Nucleus accumbens (tissue), 56 donors: ENCODE measurements at regions not wholly inside any gene's neighbourhood (a gene's known extent, or its start where the extent isn't known, plus 50 kb on each side); places are given as distances from the start of the nearest gene placed in this dataset.

Source experiments
- DNase-seq, 56 donors: peaks; one replicate each; lab custom pipeline; 2025; lab: John Stamatoyannopoulos, UW

GRCh38 chr18:10111944-10112343 is 198.1 kb downstream of the VAPA start:
- no peak for DNase-seq

- no peak for DNase-seq
These were observed 199.6 kb downstream of the VAPA start for GRCh38 chr18:10113121-10114022.

- DNase-seq = no peak
These were observed 201.1 kb downstream of the VAPA start for GRCh38 chr18:10114717-10115463.

DNA sequence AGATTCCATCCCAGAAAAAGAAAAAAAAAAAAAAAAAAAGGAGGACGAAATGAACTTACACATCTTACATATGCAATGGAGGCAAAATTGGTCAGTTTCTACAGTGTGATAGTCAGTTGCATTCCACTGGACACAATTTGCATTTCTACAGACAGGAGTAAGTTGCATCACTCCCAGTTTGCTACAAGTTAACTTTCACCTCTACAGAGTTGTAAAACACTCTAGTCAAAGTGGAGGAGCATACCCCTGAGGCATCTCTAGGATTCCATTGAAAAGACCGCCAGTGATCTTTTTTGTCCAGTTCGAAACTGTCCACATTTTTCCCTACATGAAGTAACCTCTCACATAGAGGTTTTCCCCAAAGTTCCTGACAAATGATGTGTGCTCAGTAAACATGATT is 202.8 kb downstream of the VAPA start:
- no peak for DNase-seq

DNA sequence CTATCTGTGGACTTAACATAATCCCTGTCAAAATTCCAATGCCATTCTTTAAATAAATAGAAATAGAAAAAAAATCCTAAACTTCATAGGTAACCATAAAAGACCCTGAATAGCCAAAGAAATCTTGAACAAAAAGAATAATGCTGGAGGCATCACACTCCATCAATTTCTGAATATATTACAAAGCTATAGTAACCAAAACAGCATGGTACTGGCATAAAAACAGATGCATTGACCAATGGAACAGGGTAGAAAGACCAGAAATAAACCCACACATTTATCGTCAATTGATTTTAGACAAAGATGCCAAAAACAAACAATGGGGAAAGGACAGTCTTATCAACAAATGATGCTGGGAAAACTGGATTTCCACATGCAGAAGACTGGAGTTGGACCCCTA is 205.7 kb downstream of the VAPA start:
- no peak for DNase-seq

DNA sequence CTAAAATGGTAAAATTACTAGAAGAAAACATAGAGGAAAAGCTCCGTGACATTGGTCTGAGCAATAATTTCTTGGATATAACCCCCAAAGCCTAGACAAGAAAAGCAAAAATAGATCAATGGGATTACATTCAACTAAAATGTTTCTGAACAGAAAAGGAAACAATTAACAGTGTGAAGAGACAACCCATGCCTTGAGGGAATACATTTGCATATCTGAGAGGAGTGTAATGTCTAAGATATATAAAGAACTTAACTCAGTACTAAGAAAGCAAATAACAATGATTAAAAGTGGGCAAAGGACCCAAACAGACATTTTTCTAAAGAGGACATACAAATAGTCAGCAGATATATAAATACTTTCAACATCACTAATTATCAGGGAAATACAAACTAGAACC is 206.2 kb downstream of the VAPA start:
- DNase-seq = no peak

- no peak for DNase-seq
These were observed 206.8 kb downstream of the VAPA start for GRCh38 chr18:10120622-10121021.

- no peak for DNase-seq
These were observed 207.2 kb downstream of the VAPA start for GRCh38 chr18:10121028-10121427.

DNA sequence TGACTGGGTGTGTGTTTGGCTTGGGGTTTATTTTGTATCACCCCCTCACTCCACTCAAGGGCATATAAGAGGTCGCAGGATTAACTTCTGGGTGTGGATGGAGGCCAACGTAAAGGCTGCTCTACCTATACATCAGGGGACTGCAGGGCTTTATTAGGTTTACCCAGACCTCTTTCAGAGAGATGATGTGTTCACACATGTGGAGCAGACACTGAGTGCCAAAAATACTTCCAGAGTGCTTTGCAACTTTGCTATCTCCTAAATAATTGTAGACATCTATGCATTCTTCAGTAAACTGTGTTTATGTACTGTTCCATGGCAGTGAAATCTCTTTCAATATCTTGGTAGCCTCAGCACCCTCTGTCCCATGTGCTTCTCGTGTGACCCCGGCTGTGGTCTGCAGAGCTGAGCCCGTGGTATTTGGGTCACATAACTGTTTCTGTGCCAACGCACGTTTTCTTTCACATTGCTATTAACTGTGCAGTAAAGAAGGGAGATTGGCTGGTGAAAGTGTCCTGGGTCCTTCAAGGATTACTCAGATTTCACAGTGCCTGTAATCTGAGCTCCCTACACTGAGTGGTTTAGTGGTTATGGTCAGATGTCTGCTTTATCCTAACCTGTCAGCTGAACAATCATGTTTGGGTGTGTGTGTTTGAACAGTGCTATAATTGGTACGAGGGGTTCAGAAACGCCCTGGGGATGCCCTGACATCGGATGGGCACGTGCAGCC is 208.1 kb downstream of the VAPA start:
- DNase-seq = no peak

- no peak for DNase-seq
These were observed 209.5 kb downstream of the VAPA start for GRCh38 chr18:10122988-10123950.

DNA sequence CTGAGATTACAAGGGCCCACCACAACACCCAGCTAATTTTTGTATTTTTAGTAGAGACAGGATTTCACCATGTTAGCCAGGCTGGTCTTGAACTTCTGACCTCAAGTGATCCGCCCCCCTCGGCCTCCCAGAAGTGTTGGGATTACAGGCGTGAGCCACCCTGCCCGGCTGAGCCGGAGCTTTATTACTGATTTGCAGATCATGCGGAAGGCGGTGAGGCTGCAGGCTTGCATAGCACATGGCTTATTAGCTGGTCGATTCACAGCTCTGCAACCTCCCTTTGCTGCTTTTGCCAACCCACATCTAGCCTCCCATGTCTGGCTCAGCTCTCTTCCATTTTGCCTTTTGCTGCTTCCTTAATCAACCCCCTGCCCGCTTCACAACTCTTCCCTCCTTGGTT is 210.3 kb downstream of the VAPA start:
- DNase-seq = no peak

- no peak for DNase-seq
These were observed 210.7 kb downstream of the VAPA start for GRCh38 chr18:10124557-10124956.

- no peak for DNase-seq
These were observed 211.2 kb downstream of the VAPA start for GRCh38 chr18:10124967-10125366.

GRCh38 chr18:10127729-10128128 is 213.9 kb downstream of the VAPA start:
- no peak for DNase-seq

- no peak for DNase-seq
These were observed 215.2 kb downstream of the VAPA start for GRCh38 chr18:10128921-10129501.

- no peak for DNase-seq
These were observed 216.8 kb downstream of the VAPA start for GRCh38 chr18:10130606-10131005.

DNA sequence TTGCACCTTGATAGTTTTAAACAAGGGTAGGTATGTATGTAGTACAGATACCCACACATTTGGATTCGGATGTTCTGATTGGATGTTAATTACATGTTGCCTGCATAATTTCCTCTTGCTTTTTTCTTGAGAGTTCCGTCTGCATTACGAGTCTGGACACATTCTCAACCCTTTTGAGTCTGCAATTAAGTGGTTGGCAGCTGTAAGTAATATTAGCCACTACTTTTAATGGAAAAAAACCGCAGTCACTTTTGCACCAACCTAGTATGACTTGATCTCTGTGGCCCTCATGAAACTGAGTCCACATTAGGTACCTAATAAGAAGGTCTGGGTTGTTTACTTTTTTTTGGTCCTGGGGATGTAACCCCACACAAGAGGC is 217.3 kb downstream of the VAPA start:
- DNase-seq = no peak

GRCh38 chr18:10131460-10132395 is 217.9 kb downstream of the VAPA start:
- peak in 18 of 56 donors; percentile 7 to 56 (median 16) for DNase-seq
